Lower leg skin (tissue), 3 donors: ENCODE measurements at regions not wholly inside any gene's neighbourhood (a gene's known extent, or its start where the extent isn't known, plus 50 kb on each side); places are given as distances from the start of the nearest gene placed in this dataset.

Experiments
- POLR2A ChIP-seq, 2 donors: fragments of 450-650 bp; IDR thresholded peaks; one replicate each; pipeline ENCODE4 v1.6.1; 2016 to 2017; ENCODE audit warnings: antibody characterized with exemption in 2 of 2, mild to moderate bottlenecking in 1 of 2, moderate library complexity in 1 of 2
- TF ChIP-seq, protein P1 (sequence below), 3 donors: fragments of 450-650 bp; IDR thresholded peaks; one replicate each; pipeline ENCODE4 v1.5.1; 2016; ENCODE audit warnings: antibody characterized with exemption in 3 of 3, mild to moderate bottlenecking in 3 of 3, moderate library complexity in 2 of 3

DNA sequence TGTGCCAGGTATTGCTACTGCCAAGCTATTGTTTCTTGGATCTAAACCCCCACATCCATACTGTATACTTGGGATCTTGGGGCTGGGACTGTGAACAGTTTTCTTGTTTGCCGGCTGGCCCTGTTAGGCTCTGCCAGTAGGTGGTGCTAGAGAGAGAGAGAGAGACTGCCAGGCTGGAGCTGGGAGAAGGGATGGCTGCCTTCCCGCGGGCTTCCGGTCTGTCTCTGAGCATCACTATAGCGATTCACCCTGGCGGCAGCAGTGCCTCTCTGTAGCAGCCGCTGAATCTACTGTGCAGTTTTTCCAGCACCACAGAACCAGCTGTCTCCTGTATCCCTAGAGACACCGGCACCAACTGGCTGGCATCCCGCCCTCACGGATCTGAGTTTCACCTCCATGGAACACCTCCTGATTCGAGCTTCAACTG, 201.2 kb downstream of the UTP18 start:
- TF ChIP-seq, protein P1, sequence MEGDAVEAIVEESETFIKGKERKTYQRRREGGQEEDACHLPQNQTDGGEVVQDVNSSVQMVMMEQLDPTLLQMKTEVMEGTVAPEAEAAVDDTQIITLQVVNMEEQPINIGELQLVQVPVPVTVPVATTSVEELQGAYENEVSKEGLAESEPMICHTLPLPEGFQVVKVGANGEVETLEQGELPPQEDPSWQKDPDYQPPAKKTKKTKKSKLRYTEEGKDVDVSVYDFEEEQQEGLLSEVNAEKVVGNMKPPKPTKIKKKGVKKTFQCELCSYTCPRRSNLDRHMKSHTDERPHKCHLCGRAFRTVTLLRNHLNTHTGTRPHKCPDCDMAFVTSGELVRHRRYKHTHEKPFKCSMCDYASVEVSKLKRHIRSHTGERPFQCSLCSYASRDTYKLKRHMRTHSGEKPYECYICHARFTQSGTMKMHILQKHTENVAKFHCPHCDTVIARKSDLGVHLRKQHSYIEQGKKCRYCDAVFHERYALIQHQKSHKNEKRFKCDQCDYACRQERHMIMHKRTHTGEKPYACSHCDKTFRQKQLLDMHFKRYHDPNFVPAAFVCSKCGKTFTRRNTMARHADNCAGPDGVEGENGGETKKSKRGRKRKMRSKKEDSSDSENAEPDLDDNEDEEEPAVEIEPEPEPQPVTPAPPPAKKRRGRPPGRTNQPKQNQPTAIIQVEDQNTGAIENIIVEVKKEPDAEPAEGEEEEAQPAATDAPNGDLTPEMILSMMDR (IDR thresholded peaks at IDR 0.05) = no peak
- TF ChIP-seq POLR2A (IDR thresholded peaks at IDR 0.05) = no peak
